ENCODE measurements at regions not wholly inside any gene's neighbourhood (a gene's known extent, or its start where the extent isn't known, plus 50 kb on each side); places are given as distances from the start of the nearest gene placed in this dataset.

DNA sequence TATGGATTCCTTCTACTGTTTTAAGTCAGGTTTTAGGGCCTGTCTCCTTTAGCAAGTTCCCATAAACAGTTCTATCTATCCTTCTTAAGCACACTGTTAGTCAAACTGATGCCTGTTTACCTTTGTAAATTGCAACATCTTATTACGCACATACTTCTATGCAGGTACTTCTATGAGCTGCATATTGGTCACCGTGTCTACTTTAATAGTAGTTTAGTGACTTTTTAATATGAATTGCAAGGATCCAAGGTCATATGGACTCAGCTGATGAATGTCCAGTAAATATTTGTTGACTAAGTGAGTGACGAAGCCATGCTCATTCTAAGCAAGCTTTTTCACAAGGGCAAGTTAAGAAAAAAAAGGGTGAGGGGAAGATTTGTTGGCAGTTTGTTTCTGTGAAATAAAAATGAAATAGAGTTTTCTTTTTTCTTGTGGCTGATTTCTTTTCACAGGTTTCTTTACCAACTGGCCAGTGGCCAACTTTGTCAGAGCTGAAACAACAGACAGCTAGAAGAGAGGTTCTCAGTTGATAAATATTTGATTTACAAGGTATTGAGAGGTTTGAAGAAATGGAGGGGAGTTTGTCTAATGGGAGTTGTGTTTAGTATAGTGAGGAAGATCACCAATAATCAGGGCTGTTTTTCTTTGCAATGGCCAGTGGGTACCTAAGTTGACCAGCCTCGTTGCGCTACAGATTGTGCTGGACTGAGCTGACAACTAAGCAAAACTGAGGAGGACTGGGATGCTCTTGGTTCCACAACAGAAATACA, 141.1 kb downstream of the SLC15A5 start:
- Histone ChIP-seq H4K20me1 (replicated peaks in 1 of 2; ENCODE audit: control insufficient read depth in 1 of 2, insufficient read depth in 2 of 2, low read length in 2 of 2) (no peaks in the 10 kb centered on the region), H3K23ac (ENCODE audit: insufficient read length) (no peak overlapping the region), H3K14ac (ENCODE audit: insufficient read length) (no peak overlapping the region), H3K56ac (replicated peaks; ENCODE audit: insufficient read length, low read depth, low read length) (no peak overlapping the region), H4K5ac (ENCODE audit: insufficient read length, low read depth, low read length) (no peak overlapping the region), H4K91ac (replicated peaks; ENCODE audit: insufficient read length, low read length) (no peak overlapping the region), H3K9ac (replicated peaks in 1 of 4; ENCODE audit: extremely low read depth in 1 of 4, low read depth in 3 of 4, low read length in 3 of 4) (no peak overlapping the region), H2AFZ (ENCODE audit: low read length) (no peak overlapping the region), H3K4me3 (ENCODE audit: extremely low read depth in 1 of 4, insufficient read depth in 2 of 4, low read depth in 3 of 4, low read length in 4 of 4) (no peak overlapping the region), H3K27ac (ENCODE audit: low read depth, low read length) (no peak overlapping the region), H3K23me2 (ENCODE audit: low read depth, low read length) (no peaks in the 10 kb centered on the region), H3K79me1 (ENCODE audit: low read depth, low read length) (no peaks in the 10 kb centered on the region), H3K36me3 (ENCODE audit: control insufficient read depth in 2 of 4, insufficient read depth in 4 of 4, low read length in 3 of 4) (no peaks in the 10 kb centered on the region), H2BK5ac (ENCODE audit: low read depth, low read length) (no peak overlapping the region), H3K4me1 (replicated peaks in 1 of 4; ENCODE audit: control insufficient read depth in 3 of 4, insufficient read depth in 4 of 4, low read length in 3 of 4) (no peaks in the 10 kb centered on the region), H3K9me3 (ENCODE audit: insufficient read depth in 2 of 2, low read depth in 1 of 2, low read length in 1 of 2) (peaks cover 0 to 12% of the 10 kb centered on the region in 2 experiments; a peak in 2 of 4 replicates), H2AK5ac (ENCODE audit: low read depth, low read length) (no peak overlapping the region), H3K27me3 (replicated peaks in 1 of 4; ENCODE audit: control insufficient read depth in 3 of 4, extremely low read depth in 1 of 4, insufficient read depth in 3 of 4, low read length in 3 of 4) (no peaks in the 10 kb centered on the region), H3K18ac (ENCODE audit: extremely low read depth, low read length) (no peak overlapping the region), H3K4me2 (ENCODE audit: insufficient read depth in 1 of 2, low read depth in 2 of 2, low read length in 2 of 2) (no peak overlapping the region), H4K8ac (ENCODE audit: extremely low read depth, insufficient read depth, low read length) (no peak overlapping the region), H2BK12ac (ENCODE audit: low read depth, low read length) (no peak overlapping the region), H2BK20ac (ENCODE audit: low read length) (no peak overlapping the region), H2BK120ac (replicated peaks; ENCODE audit: low read depth, low read length) (no peak overlapping the region), H2BK15ac (ENCODE audit: low read length) (no peak overlapping the region), H3K79me2 (ENCODE audit: control insufficient read depth in 1 of 2, insufficient read depth in 2 of 2, low read length in 2 of 2) (no peaks in the 10 kb centered on the region), H3K4ac (replicated peaks; ENCODE audit: insufficient read length, low read depth, low read length) (no peak overlapping the region)
- WGBS, 2 experiments (ENCODE audit: extremely low coverage in 1 of 2, insufficient coverage in 1 of 2, insufficient read length in 1 of 2, insufficient replicate concordance in 2 of 2, low coverage in 1 of 2, low lambda C conversion rate in 2 of 2, missing lambda C conversion rate in 1 of 2), result 89% methylated on average over 5 of the region's 5 CpGs; no CpG with 5 or more reads in 1 of the 2 experiments
- ChIA-PET CTCF (ENCODE audit: partially characterized antibody) (interaction anchor here (1.6 kb wide), 1 partner anchor 13 kb away, joined by 3 read pairs; no protein-coding TSS in a partner anchor), POLR2A (ENCODE audit: partially characterized antibody) (no interaction called here)
- DNase-seq (ENCODE audit: low read depth in 1 of 2, low spot score in 2 of 2) (no peak), FAIRE-seq (no peak)
- no peak for TF ChIP-seq TEAD4 (IDR thresholded peaks at IDR 0.05; ENCODE audit: low read depth, low read length)
- no peak for TF ChIP-seq SIRT6 (IDR thresholded peaks at IDR 0.05; ENCODE audit: low read length)
- no peak for TF ChIP-seq RFX5 (IDR thresholded peaks at IDR 0.05; ENCODE audit: borderline replicate concordance, low read depth, low read length)
- TF ChIP-seq TCF12 (IDR thresholded peaks at IDR 0.05; ENCODE audit: low read depth, low read length), result no peak
- no peak for TF ChIP-seq RNF2 (IDR thresholded peaks at IDR 0.05; ENCODE audit: borderline replicate concordance, low read depth, low read length, missing control alignments, poor library complexity, severe bottlenecking)
